Liver (tissue), 3 donors: ENCODE measurements at regions not wholly inside any gene's neighbourhood (a gene's known extent, or its start where the extent isn't known, plus 50 kb on each side); places are given as distances from the start of the nearest gene placed in this dataset.

Experiments
- ATF3 ChIP-seq: IDR thresholded peaks from 2 replicates; pipeline ENCODE4 v1.6.1; 2016; ENCODE audit warnings: antibody characterized with exemption
- CTCF ChIP-seq: fragments of 150-350 bp; IDR thresholded peaks from 2 replicates; pipeline ENCODE4 v1.5.1; 2017; ENCODE audit warnings: improper control_type of control experiment, low read depth, low read length; ENCODE audit not compliant: missing input control
- EGR1 ChIP-seq, 2 donors: IDR thresholded peaks; 2 replicates each; pipeline ENCODE4 v1.6.1; 2016 to 2018; ENCODE audit warnings: antibody characterized with exemption in 2 of 2, low read depth in 2 of 2
- GABPA ChIP-seq, 2 donors: IDR thresholded peaks in 1 of 2; conservative IDR thresholded peaks in 1 of 2; 2 replicates each; pipeline ENCODE4 v1.6.1; 2016; ENCODE audit warnings: antibody characterized with exemption in 2 of 2, mild to moderate bottlenecking in 1 of 2, moderate library complexity in 1 of 2
- JUND ChIP-seq, 2 donors: IDR thresholded peaks; 2 replicates each; pipeline ENCODE4 v1.6.1; 2016; ENCODE audit warnings: antibody characterized with exemption in 2 of 2
- MAX ChIP-seq: IDR thresholded peaks from 2 replicates; pipeline ENCODE4 v1.6.1; 2016; ENCODE audit warnings: antibody characterized with exemption
- RAD21 ChIP-seq, 2 donors: IDR thresholded peaks; 2 replicates each; pipeline ENCODE4 v1.6.1; 2016; ENCODE audit warnings: antibody characterized with exemption in 2 of 2, mild to moderate bottlenecking in 2 of 2
- REST ChIP-seq: IDR thresholded peaks from 2 replicates; pipeline ENCODE4 v1.6.1; 2016; ENCODE audit warnings: antibody characterized with exemption, mild to moderate bottlenecking
- RXRA ChIP-seq, 2 donors: IDR thresholded peaks; 2 replicates each; pipeline ENCODE4 v1.6.1; 2017 to 2018; ENCODE audit warnings: antibody characterized with exemption in 2 of 2, mild to moderate bottlenecking in 1 of 2
- SP1 ChIP-seq: IDR thresholded peaks from 2 replicates; pipeline ENCODE4 v1.6.1; 2018; ENCODE audit warnings: antibody characterized with exemption, mild to moderate bottlenecking
- TAF1 ChIP-seq: conservative IDR thresholded peaks from 2 replicates; pipeline ENCODE4 v1.6.1; 2016; ENCODE audit warnings: antibody characterized with exemption, mild to moderate bottlenecking
- YY1 ChIP-seq: IDR thresholded peaks from 2 replicates; pipeline ENCODE4 v1.6.1; 2016; ENCODE audit warnings: antibody characterized with exemption, mild to moderate bottlenecking
- ZBTB33 ChIP-seq: IDR thresholded peaks from 2 replicates; pipeline ENCODE4 v1.6.1; 2016; ENCODE audit warnings: antibody characterized with exemption
- donor health status: healthy.
- donor health status: healthy.

- TF ChIP-seq SP1 (no peak), ATF3 (no peak), CTCF (no peak), RAD21 (IDR thresholded peaks at IDR 0.05) (no peak), RXRA (IDR thresholded peaks at IDR 0.05) (no peak), REST (no peak), MAX (no peak), JUND (IDR thresholded peaks at IDR 0.05) (no peak), EGR1 (IDR thresholded peaks at IDR 0.05; ENCODE audit: low read depth in 2 of 2) (no peak), ZBTB33 (no peak), TAF1 (no peak), GABPA (IDR thresholded peaks at IDR 0.05 in 1 of 2, conservative IDR thresholded peaks at IDR 0.05 in 1 of 2) (no peak), YY1 (no peak)
These were observed 58.9 kb upstream of the EEA1 start for GRCh38 chr12:92987846-92988621.
